Hepatocyte (in vitro differentiated cells): ENCODE measurements at regions not wholly inside any gene's neighbourhood (a gene's known extent, or its start where the extent isn't known, plus 50 kb on each side); places are given as distances from the start of the nearest gene placed in this dataset.

Experiments used
- DNase-seq: peaks from one replicate; pipeline ENCODE4 v3.0.0-alpha.2; 2016; ENCODE audit warnings: low spot score
- H2AFZ ChIP-seq: fragments of 200-600 bp; sonication (generic); 2 replicates; pipeline ENCODE4 v1.6.0; 2016; ENCODE audit warnings: antibody characterized with exemption, mild to moderate bottlenecking
- H3K27ac ChIP-seq: fragments of 200-600 bp; sonication (generic); 2 replicates; pipeline ENCODE4 v1.5.1; 2016; ENCODE audit warnings: mild to moderate bottlenecking
- H3K27me3 ChIP-seq: fragments of 200-600 bp; sonication (generic); 2 replicates; pipeline ENCODE4 v1.6.1; 2016
- H3K36me3 ChIP-seq: fragments of 200-600 bp; sonication (generic); replicated peaks from 2 replicates; pipeline ENCODE4 v1.5.1; 2016; ENCODE audit warnings: low read depth; ENCODE audit not compliant: insufficient read depth
- H3K4me1 ChIP-seq: fragments of 200-600 bp; sonication (generic); 2 replicates; pipeline ENCODE4 v1.5.1; 2016; ENCODE audit warnings: mild to moderate bottlenecking, moderate library complexity; ENCODE audit not compliant: insufficient read depth
- H3K4me2 ChIP-seq: fragments of 200-600 bp; sonication (generic); 2 replicates; pipeline ENCODE4 v1.6.0; 2016
- H3K4me3 ChIP-seq: fragments of 200-600 bp; sonication (generic); 2 replicates; pipeline ENCODE4 v1.5.1; 2016; ENCODE audit warnings: mild to moderate bottlenecking
- H3K79me2 ChIP-seq: fragments of 200-600 bp; sonication (generic); 2 replicates; pipeline ENCODE4 v1.6.0; 2017; ENCODE audit warnings: mild to moderate bottlenecking
- H3K9me2 ChIP-seq: fragments of 200-600 bp; sonication (generic); replicated peaks from 2 replicates; pipeline ENCODE4 v1.6.0; 2017; ENCODE audit warnings: mild to moderate bottlenecking; ENCODE audit not compliant: insufficient read depth
- H3K9me3 ChIP-seq: fragments of 200-600 bp; sonication (generic); 2 replicates; pipeline ENCODE4 v1.5.1; 2016; ENCODE audit warnings: low read depth, mild to moderate bottlenecking
- H4K20me1 ChIP-seq: fragments of 200-600 bp; sonication (generic); 2 replicates; pipeline ENCODE4 v1.6.0; 2016; ENCODE audit warnings: mild to moderate bottlenecking; ENCODE audit not compliant: insufficient read depth, poor library complexity, severe bottlenecking
- CTCF ChIP-seq: fragments of 200-600 bp; sonication (generic); IDR thresholded peaks from 2 replicates; pipeline ENCODE4 v1.5.1; 2016; ENCODE audit warnings: antibody characterized with exemption, mild to moderate bottlenecking; ENCODE audit not compliant: poor library complexity
- EZH2 ChIP-seq: fragments of 200-600 bp; sonication (generic); IDR thresholded peaks from 2 replicates; pipeline ENCODE4 v1.6.1; 2016; ENCODE audit warnings: antibody characterized with exemption, mild to moderate bottlenecking, borderline replicate concordance
- EZH2phosphoT487 ChIP-seq: fragments of 200-600 bp; sonication (generic); IDR thresholded peaks from one replicate; pipeline ENCODE4 v1.6.1; 2018; ENCODE audit warnings: antibody characterized with exemption, mild to moderate bottlenecking, low read depth, moderate library complexity; ENCODE audit not compliant: unreplicated experiment, severe bottlenecking
- WGBS: methylation state at CpG from one replicate; pipeline ENCODE4 v1.1.6; 2016; ENCODE audit warnings: low lambda C conversion rate; ENCODE audit errors: missing lambda C conversion rate; 5-methylcytosine and 5-hydroxymethylcytosine counted together

GRCh38 chr1:157359314-157360022 is 192.8 kb downstream of the FCRL5 start:
- 70% methylated on average over 4 of the region's 4 CpGs for WGBS
- peak overlapping the region; percentile 47 for H3K27ac ChIP-seq

GRCh38 chr1:157357111-157357510 is 195.2 kb downstream of the FCRL5 start:
- Histone ChIP-seq H3K4me2 (no peak overlapping the region), H3K9me2 (no peaks in the 10 kb centered on the region)
- WGBS, result 45% methylated on average over 5 of the region's 5 CpGs

More at GRCh38 chr1:157359314-157360022, 192.8 kb downstream of the FCRL5 start:
- Histone ChIP-seq H2AFZ (no peak overlapping the region), H3K79me2 (no peaks in the 10 kb centered on the region), H3K9me2 (no peaks in the 10 kb centered on the region), H3K27me3 (no peaks in the 10 kb centered on the region), H3K4me3 (no peak overlapping the region), H3K4me2 (no peak overlapping the region), H3K9me3 (no peaks in the 10 kb centered on the region), H3K4me1 (no peaks in the 10 kb centered on the region), H3K36me3 (no peaks in the 10 kb centered on the region), H4K20me1 (no peaks in the 10 kb centered on the region)
- DNase-seq, result peak; percentile 39
- TF ChIP-seq EZH2phosphoT487 (no peak), EZH2 (no peak), CTCF (no peak)

GRCh38 chr1:157356601-157357000 is 195.7 kb downstream of the FCRL5 start:
- no peak for TF ChIP-seq EZH2phosphoT487
- TF ChIP-seq EZH2, result no peak
- TF ChIP-seq CTCF, result no peak
- H3K4me3 ChIP-seq, result no peak overlapping the region
- H2AFZ ChIP-seq, result no peak overlapping the region
- no peaks in the 10 kb centered on the region for H3K9me3 ChIP-seq
- no peak for DNase-seq
- H3K79me2 ChIP-seq, result no peaks in the 10 kb centered on the region
- no peaks in the 10 kb centered on the region for H3K9me2 ChIP-seq
- H3K4me2 ChIP-seq, result no peak overlapping the region
- no peaks in the 10 kb centered on the region for H3K27me3 ChIP-seq
- no peaks in the 10 kb centered on the region for H3K36me3 ChIP-seq
- no peaks in the 10 kb centered on the region for H3K4me1 ChIP-seq
- H4K20me1 ChIP-seq, result no peaks in the 10 kb centered on the region
- WGBS, result 77% methylated on average over 3 of the region's 3 CpGs
- no peak overlapping the region for H3K27ac ChIP-seq

More at GRCh38 chr1:157357111-157357510, 195.2 kb downstream of the FCRL5 start:
- Histone ChIP-seq H2AFZ (no peak overlapping the region), H3K9me3 (no peaks in the 10 kb centered on the region), H3K27me3 (no peaks in the 10 kb centered on the region), H3K27ac (no peak overlapping the region), H4K20me1 (no peaks in the 10 kb centered on the region), H3K4me3 (no peak overlapping the region), H3K4me1 (no peaks in the 10 kb centered on the region), H3K36me3 (no peaks in the 10 kb centered on the region), H3K79me2 (no peaks in the 10 kb centered on the region)
- TF ChIP-seq EZH2, result no peak
- TF ChIP-seq CTCF, result no peak
- TF ChIP-seq EZH2phosphoT487, result no peak
- no peak for DNase-seq
